ENCODE measurements at regions not wholly inside any gene's neighbourhood (a gene's known extent, or its start where the extent isn't known, plus 50 kb on each side); places are given as distances from the start of the nearest gene placed in this dataset.

- TF ChIP-seq EZH2phosphoT487 (IDR thresholded peaks at IDR 0.05; ENCODE audit: insufficient read depth, low read depth), result no peak
- TF ChIP-seq EZH2 (IDR thresholded peaks at IDR 0.05; ENCODE audit: insufficient read depth, poor library complexity, severe bottlenecking), result no peak
These were observed 72.7 kb upstream of the RPL34 start for GRCh38 chr4:108547682-108548081.
